ENCODE measurements at regions not wholly inside any gene's neighbourhood (a gene's known extent, or its start where the extent isn't known, plus 50 kb on each side); places are given as distances from the start of the nearest gene placed in this dataset.
"Not testable (repeated sequence)": the region's sequence is repeated elsewhere in the genome, so short reads cannot be mapped to it uniquely, and the experiment has no call there.

GRCh38 chrX:40414335-40414734 is 166.4 kb upstream of the ATP6AP2 start:
- DNase-seq (ENCODE audit: low read depth in 2 of 2), result no peak

- DNase-seq (ENCODE audit: low read depth in 2 of 2), result no peak
Observed at GRCh38 chrX:40411340-40412111, 169.2 kb upstream of the ATP6AP2 start.

GRCh38 chrX:40410859-40411258 is 169.9 kb upstream of the ATP6AP2 start:
- DNase-seq (ENCODE audit: low read depth in 2 of 2), result no peak

GRCh38 chrX:40406330-40406859 is 174.4 kb upstream of the ATP6AP2 start:
- DNase-seq (ENCODE audit: low read depth in 2 of 2), result no peak

- DNase-seq (ENCODE audit: low read depth in 2 of 2), result no peak
Observed at GRCh38 chrX:40405399-40405798, 175.4 kb upstream of the ATP6AP2 start.

- no peak for DNase-seq (ENCODE audit: low read depth in 2 of 2)
Observed at GRCh38 chrX:40403757-40404156, 177.0 kb upstream of the ATP6AP2 start.

- DNase-seq (ENCODE audit: low read depth in 2 of 2), result no peak
Observed at GRCh38 chrX:40402831-40403533, 177.8 kb upstream of the ATP6AP2 start.

- no peak for DNase-seq (ENCODE audit: low read depth in 2 of 2)
Observed at GRCh38 chrX:40395102-40395501, 185.7 kb upstream of the ATP6AP2 start.

- no peak for DNase-seq (ENCODE audit: low read depth in 2 of 2)
Observed at GRCh38 chrX:40394302-40394701, 186.5 kb upstream of the ATP6AP2 start.

GRCh38 chrX:40392599-40392998 is 188.2 kb upstream of the ATP6AP2 start:
- DNase-seq (ENCODE audit: low read depth in 2 of 2), result no peak

- no peak for DNase-seq (ENCODE audit: low read depth in 2 of 2)
Observed at GRCh38 chrX:40391662-40392061, 189.1 kb upstream of the ATP6AP2 start.

- DNase-seq (ENCODE audit: low read depth in 2 of 2), result no peak
Observed at GRCh38 chrX:40389555-40389954, 191.2 kb upstream of the ATP6AP2 start.

GRCh38 chrX:40388441-40388840 is 192.3 kb upstream of the ATP6AP2 start:
- no peak for DNase-seq (ENCODE audit: low read depth in 2 of 2)

GRCh38 chrX:40387869-40388268 is 192.9 kb upstream of the ATP6AP2 start:
- not testable (repeated sequence) for DNase-seq (ENCODE audit: low read depth in 2 of 2)

- not testable (repeated sequence) for DNase-seq (ENCODE audit: low read depth in 2 of 2)
Observed at GRCh38 chrX:40387311-40387710, 193.5 kb upstream of the ATP6AP2 start.

- DNase-seq (ENCODE audit: low read depth in 2 of 2), result no peak
Observed at GRCh38 chrX:40385682-40386081, 195.1 kb upstream of the ATP6AP2 start.

- no peak for DNase-seq (ENCODE audit: low read depth in 2 of 2)
Observed at GRCh38 chrX:40385256-40385655, 195.5 kb upstream of the ATP6AP2 start.

- no peak for DNase-seq (ENCODE audit: low read depth in 2 of 2)
Observed at GRCh38 chrX:40383969-40384368, 196.8 kb upstream of the ATP6AP2 start.

- no peak for DNase-seq (ENCODE audit: low read depth in 2 of 2)
Observed at GRCh38 chrX:40383360-40383759, 197.4 kb upstream of the ATP6AP2 start.

GRCh38 chrX:40380655-40381488 is 199.9 kb upstream of the ATP6AP2 start:
- DNase-seq (ENCODE audit: low read depth in 2 of 2), result no peak

GRCh38 chrX:40377684-40378083 is 203.1 kb upstream of the ATP6AP2 start:
- no peak for DNase-seq (ENCODE audit: low read depth in 2 of 2)

GRCh38 chrX:40374486-40374885 is 206.3 kb upstream of the ATP6AP2 start:
- DNase-seq (ENCODE audit: low read depth in 2 of 2), result no peak
